Suprapubic skin (tissue), 4 donors: ENCODE measurements at regions not wholly inside any gene's neighbourhood (a gene's known extent, or its start where the extent isn't known, plus 50 kb on each side); places are given as distances from the start of the nearest gene placed in this dataset.

ENCODE experiments used
- CTCF ChIP-seq, 2 donors: fragments of 200-600 bp in 1 of 2; fragments of 450-650 bp in 1 of 2; sonication (generic) in 1 of 2; IDR thresholded peaks; one replicate each; pipeline ENCODE4 v1.5.1; 2016 to 2019; ENCODE audit warnings: antibody characterized with exemption in 2 of 2, mild to moderate bottlenecking in 1 of 2, moderate library complexity in 1 of 2
- EP300 ChIP-seq: sonication (generic); formaldehyde crosslinking; IDR thresholded peaks from one replicate; pipeline ENCODE4 v1.6.1; 2017; ENCODE audit warnings: antibody characterized with exemption
- POLR2A ChIP-seq, 2 donors: fragments of 450-650 bp; IDR thresholded peaks; one replicate each; pipeline ENCODE4 v1.6.1; 2017; ENCODE audit warnings: antibody characterized with exemption in 2 of 2, mild to moderate bottlenecking in 2 of 2, moderate library complexity in 2 of 2
- POLR2AphosphoS5 ChIP-seq, 3 donors: sonication (generic); formaldehyde crosslinking; IDR thresholded peaks; one replicate each; pipeline ENCODE4 v1.6.1; 2017; ENCODE audit warnings: antibody characterized with exemption in 3 of 3

- TF ChIP-seq CTCF (IDR thresholded peaks at IDR 0.05) (no peak), POLR2A (IDR thresholded peaks at IDR 0.05) (no peak), POLR2AphosphoS5 (IDR thresholded peaks at IDR 0.05) (no peak), EP300 (no peak)
Measured at GRCh38 chr6:56755040-56755439, 112.4 kb upstream of the DST start.
